Skin epidermis (tissue), 12 donors: ENCODE measurements at regions not wholly inside any gene's neighbourhood (a gene's known extent, or its start where the extent isn't known, plus 50 kb on each side); places are given as distances from the start of the nearest gene placed in this dataset.

Experiments used
- H3K27ac ChIP-seq, 21 experiments: fragments of 200-600 bp; sonication (generic) in 11 of 21; one replicate each; pipeline ENCODE4 v1.5.0; 2020; ENCODE audit warnings: mild to moderate bottlenecking in 3 of 21, inconsistent platforms in 2 of 21, moderate library complexity in 2 of 21
- H3K4me3 ChIP-seq, 7 experiments: fragments of 200-600 bp; sonication (generic) in 2 of 7; one replicate each; pipeline ENCODE4 v1.5.0; 2020; ENCODE audit warnings: inconsistent platforms in 2 of 7, mild to moderate bottlenecking in 2 of 7, moderate library complexity in 1 of 7

GRCh38 chr5:93130624-93131490 is 450.2 kb downstream of the NR2F1-AS1 start:
- no peak overlapping the region for H3K4me3 ChIP-seq
- peak overlapping the region in 4 of 21 experiments; percentile 0 to 46 (median 21) for H3K27ac ChIP-seq

- Histone ChIP-seq H3K27ac (no peak overlapping the region), H3K4me3 (no peak overlapping the region)
These were observed 454.4 kb downstream of the NR2F1-AS1 start for GRCh38 chr5:93126634-93127033.

GRCh38 chr5:93123127-93123526 is 457.9 kb downstream of the NR2F1-AS1 start:
- Histone ChIP-seq H3K4me3 (no peak overlapping the region), H3K27ac (no peak overlapping the region)

GRCh38 chr5:93122446-93122845 is 458.6 kb downstream of the NR2F1-AS1 start:
- Histone ChIP-seq H3K27ac (no peak overlapping the region), H3K4me3 (no peak overlapping the region)

- Histone ChIP-seq H3K4me3 (no peak overlapping the region), H3K27ac (no peak overlapping the region)
These were observed 460.2 kb downstream of the NR2F1-AS1 start for GRCh38 chr5:93120771-93121170.

GRCh38 chr5:93120051-93120450 is 461.0 kb downstream of the NR2F1-AS1 start:
- H3K27ac ChIP-seq = no peak overlapping the region
- H3K4me3 ChIP-seq = no peak overlapping the region

GRCh38 chr5:93117751-93118531 is 463.1 kb downstream of the NR2F1-AS1 start:
- no peak overlapping the region for H3K27ac ChIP-seq
- no peak overlapping the region for H3K4me3 ChIP-seq

- Histone ChIP-seq H3K4me3 (no peak overlapping the region), H3K27ac (no peak overlapping the region)
These were observed 473.1 kb downstream of the NR2F1-AS1 start for GRCh38 chr5:93107805-93108520.

- no peak overlapping the region for H3K27ac ChIP-seq
- no peak overlapping the region for H3K4me3 ChIP-seq
These were observed 473.9 kb downstream of the NR2F1-AS1 start for GRCh38 chr5:93107141-93107540.

GRCh38 chr5:93101661-93102060 is 479.4 kb downstream of the NR2F1-AS1 start:
- no peak overlapping the region for H3K4me3 ChIP-seq
- H3K27ac ChIP-seq = no peak overlapping the region

- Histone ChIP-seq H3K27ac (no peak overlapping the region), H3K4me3 (no peak overlapping the region)
These were observed 480.0 kb downstream of the NR2F1-AS1 start for GRCh38 chr5:93100976-93101375.

GRCh38 chr5:93100428-93100827 is 480.6 kb downstream of the NR2F1-AS1 start:
- H3K27ac ChIP-seq = no peak overlapping the region
- H3K4me3 ChIP-seq = no peak overlapping the region

GRCh38 chr5:93099902-93100347 is 481.1 kb downstream of the NR2F1-AS1 start:
- Histone ChIP-seq H3K27ac (no peak overlapping the region), H3K4me3 (no peak overlapping the region)

GRCh38 chr5:93096561-93096960 is 484.5 kb downstream of the NR2F1-AS1 start:
- H3K4me3 ChIP-seq = no peak overlapping the region
- no peak overlapping the region for H3K27ac ChIP-seq

GRCh38 chr5:93092349-93093105 is 488.5 kb downstream of the NR2F1-AS1 start:
- no peak overlapping the region for H3K4me3 ChIP-seq

GRCh38 chr5:93090698-93091097 is 490.3 kb downstream of the NR2F1-AS1 start:
- Histone ChIP-seq H3K4me3 (no peak overlapping the region), H3K27ac (no peak overlapping the region)

More at GRCh38 chr5:93092349-93093105, 488.5 kb downstream of the NR2F1-AS1 start:
- no peak overlapping the region for H3K27ac ChIP-seq

GRCh38 chr5:93088592-93089389 is 492.2 kb downstream of the NR2F1-AS1 start:
- Histone ChIP-seq H3K4me3 (no peak overlapping the region), H3K27ac (no peak overlapping the region)

GRCh38 chr5:93087326-93087725 is 493.7 kb downstream of the NR2F1-AS1 start:
- Histone ChIP-seq H3K27ac (no peak overlapping the region), H3K4me3 (no peak overlapping the region)

- H3K27ac ChIP-seq = no peak overlapping the region
- no peak overlapping the region for H3K4me3 ChIP-seq
These were observed 498.0 kb downstream of the NR2F1-AS1 start for GRCh38 chr5:93082981-93083380.
